ENCODE measurements at regions not wholly inside any gene's neighbourhood (a gene's known extent, or its start where the extent isn't known, plus 50 kb on each side); places are given as distances from the start of the nearest gene placed in this dataset.

DNA sequence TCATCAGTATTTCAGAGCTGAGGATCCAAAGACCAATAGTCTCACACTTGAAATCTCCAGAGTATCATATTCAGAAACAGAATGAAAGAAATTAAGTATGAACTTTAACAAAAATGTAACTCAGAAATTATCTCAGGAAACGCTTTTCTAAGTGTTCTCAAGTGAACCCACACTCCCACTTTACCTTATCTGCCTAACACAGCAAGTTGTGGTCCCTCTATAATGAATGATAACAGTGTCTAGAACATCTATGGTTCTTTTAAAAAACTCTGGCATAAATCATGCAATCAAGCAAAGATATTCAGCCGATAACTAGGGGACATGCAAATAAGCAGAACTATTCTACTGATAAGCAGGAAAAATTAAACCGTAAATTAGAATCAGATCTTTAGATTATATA lies 1574.2 kb downstream of the PLA2G4A start:
- Histone ChIP-seq H3K4me3 (no peak overlapping the region), H3K4me1 (ENCODE audit: insufficient read depth) (no peaks in the 10 kb centered on the region), H3K4me2 (no peak overlapping the region), H3K27ac (ENCODE audit: low read depth) (no peak overlapping the region), H3K27me3 (ENCODE audit: insufficient read depth) (no peaks in the 10 kb centered on the region), H2AFZ (no peak overlapping the region), H3K9me2 (ENCODE audit: insufficient read depth) (no peaks in the 10 kb centered on the region), H3K36me3 (ENCODE audit: insufficient read depth) (no peaks in the 10 kb centered on the region), H4K20me1 (replicated peaks; ENCODE audit: insufficient read depth) (no peaks in the 10 kb centered on the region), H3K79me2 (replicated peaks; ENCODE audit: insufficient read depth) (no peaks in the 10 kb centered on the region), H3F3A (replicated peaks; ENCODE audit: low read depth) (no peaks in the 10 kb centered on the region)
- DNase-seq (ENCODE audit: low spot score) (no peak), ATAC-seq (no peak)
- Mint-ChIP-seq H3K9me3 (no peaks in the 10 kb centered on the region; the same call in 2 of the 3 replicates), H3K27me3 (ENCODE audit: insufficient read depth, low read depth, poor library complexity) (no peaks in the 10 kb centered on the region), H3K4me3 (no peak overlapping the region), H3K4me1 (no peaks in the 10 kb centered on the region), H3K36me3 (ENCODE audit: low read depth) (no peaks in the 10 kb centered on the region), H3K27ac (no peak overlapping the region)
- TF ChIP-seq JUNB (IDR thresholded peaks at IDR 0.05; ENCODE audit: unreplicated experiment) (no peak), CREB1 (CRISPR knock-in tag; IDR thresholded peaks at IDR 0.05; ENCODE audit: low read depth) (no peak)

GRCh38 chr1:188406636-188407035 lies 1577.9 kb downstream of the PLA2G4A start:
- H3K27me3 Mint-ChIP-seq (ENCODE audit: insufficient read depth, low read depth, poor library complexity), result no peaks in the 10 kb centered on the region
- Histone ChIP-seq H3K27ac (ENCODE audit: low read depth) (no peak overlapping the region), H3K4me3 (no peak overlapping the region), H2AFZ (no peak overlapping the region), H3K79me2 (replicated peaks; ENCODE audit: insufficient read depth) (no peaks in the 10 kb centered on the region), H3K36me3 (ENCODE audit: insufficient read depth) (no peaks in the 10 kb centered on the region), H3K27me3 (ENCODE audit: insufficient read depth) (no peaks in the 10 kb centered on the region), H3K4me2 (no peak overlapping the region), H3K4me1 (ENCODE audit: insufficient read depth) (no peaks in the 10 kb centered on the region), H3F3A (replicated peaks; ENCODE audit: low read depth) (no peaks in the 10 kb centered on the region), H4K20me1 (replicated peaks; ENCODE audit: insufficient read depth) (no peaks in the 10 kb centered on the region), H3K9me2 (ENCODE audit: insufficient read depth) (no peaks in the 10 kb centered on the region)
- no peaks in the 10 kb centered on the region for H3K36me3 Mint-ChIP-seq (ENCODE audit: low read depth)
- no peak for TF ChIP-seq ZNF114 (CRISPR knock-in tag; IDR thresholded peaks at IDR 0.05)
- no peak for TF ChIP-seq POLR2AphosphoS5 (IDR thresholded peaks at IDR 0.05; ENCODE audit: low read depth)
- TF ChIP-seq, protein P1, sequence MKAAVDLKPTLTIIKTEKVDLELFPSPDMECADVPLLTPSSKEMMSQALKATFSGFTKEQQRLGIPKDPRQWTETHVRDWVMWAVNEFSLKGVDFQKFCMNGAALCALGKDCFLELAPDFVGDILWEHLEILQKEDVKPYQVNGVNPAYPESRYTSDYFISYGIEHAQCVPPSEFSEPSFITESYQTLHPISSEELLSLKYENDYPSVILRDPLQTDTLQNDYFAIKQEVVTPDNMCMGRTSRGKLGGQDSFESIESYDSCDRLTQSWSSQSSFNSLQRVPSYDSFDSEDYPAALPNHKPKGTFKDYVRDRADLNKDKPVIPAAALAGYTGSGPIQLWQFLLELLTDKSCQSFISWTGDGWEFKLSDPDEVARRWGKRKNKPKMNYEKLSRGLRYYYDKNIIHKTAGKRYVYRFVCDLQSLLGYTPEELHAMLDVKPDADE (IDR thresholded peaks at IDR 0.05), result no peak
- TF ChIP-seq CTCF (conservative IDR thresholded peaks at IDR 0.05; ENCODE audit: low read depth in 2 of 2), result no peak
- no peaks in the 10 kb centered on the region for H3K4me1 Mint-ChIP-seq
- ATAC-seq, result no peak
- no peak for DNase-seq (ENCODE audit: low spot score)
- no peak overlapping the region for H3K27ac Mint-ChIP-seq
- H3K9me3 Mint-ChIP-seq, result no peaks in the 10 kb centered on the region
- no peak overlapping the region for H3K4me3 Mint-ChIP-seq

GRCh38 chr1:188420177-188420576 lies 1591.4 kb downstream of the PLA2G4A start:
- Histone ChIP-seq H3K9me2 (ENCODE audit: insufficient read depth) (no peaks in the 10 kb centered on the region), H3K4me2 (no peak overlapping the region), H3K27me3 (ENCODE audit: insufficient read depth) (no peaks in the 10 kb centered on the region), H3F3A (replicated peaks; ENCODE audit: low read depth) (no peaks in the 10 kb centered on the region), H3K79me2 (replicated peaks; ENCODE audit: insufficient read depth) (no peaks in the 10 kb centered on the region), H2AFZ (no peak overlapping the region), H3K4me1 (ENCODE audit: insufficient read depth) (no peaks in the 10 kb centered on the region), H4K20me1 (replicated peaks; ENCODE audit: insufficient read depth) (no peaks in the 10 kb centered on the region), H3K27ac (ENCODE audit: low read depth) (no peak overlapping the region), H3K4me3 (no peak overlapping the region), H3K36me3 (ENCODE audit: insufficient read depth) (no peaks in the 10 kb centered on the region)
- DNase-seq (ENCODE audit: low spot score) (no peak), ATAC-seq (no peak)
- no peaks in the 10 kb centered on the region for H3K4me1 Mint-ChIP-seq
- H3K4me3 Mint-ChIP-seq, result no peak overlapping the region
- no peaks in the 10 kb centered on the region for H3K9me3 Mint-ChIP-seq
- H3K36me3 Mint-ChIP-seq (ENCODE audit: low read depth), result no peaks in the 10 kb centered on the region
- no peak overlapping the region for H3K27ac Mint-ChIP-seq
- H3K27me3 Mint-ChIP-seq (ENCODE audit: insufficient read depth, low read depth, poor library complexity), result no peaks in the 10 kb centered on the region
- TF ChIP-seq ZNF462 (CRISPR knock-in tag; IDR thresholded peaks at IDR 0.05), result no peak

Measured in GM23338 (cell line).